Activated T-helper 17 cell treated with anti-CD3 and anti-CD28 coated beads, Interleukin-2, amount 50 U/mL, for 72 hours (primary cell): ENCODE measurements at regions not wholly inside any gene's neighbourhood (a gene's known extent, or its start where the extent isn't known, plus 50 kb on each side); places are given as distances from the start of the nearest gene placed in this dataset.
"Not testable (repeated sequence)": the region's sequence is repeated elsewhere in the genome, so short reads cannot be mapped to it uniquely, and the experiment has no call there.

Experiments
- ATAC-seq: fragments of 150-1000 bp; cut with Tn5 transposase; replicated peaks from 2 replicates; pipeline ENCODE4 v1.10.0; 2021; ENCODE audit warnings: mild to moderate bottlenecking, moderate library complexity
- H3K27ac Mint-ChIP-seq: one replicate; pipeline ENCODE4 v1.8.0; 2022; ENCODE audit warnings: mixed read lengths
- H3K27me3 Mint-ChIP-seq: one replicate; pipeline ENCODE4 v1.8.0; 2022; ENCODE audit warnings: mixed read lengths
- H3K36me3 Mint-ChIP-seq: one replicate; pipeline ENCODE4 v1.8.0; 2022; ENCODE audit warnings: low read depth, mild to moderate bottlenecking, mixed read lengths
- H3K4me1 Mint-ChIP-seq: one replicate; pipeline ENCODE4 v1.8.0; 2022; ENCODE audit warnings: mixed read lengths
- H3K4me3 Mint-ChIP-seq: one replicate; pipeline ENCODE4 v1.8.0; 2022; ENCODE audit warnings: mild to moderate bottlenecking, mixed read lengths
- H3K9me3 Mint-ChIP-seq: one replicate; pipeline ENCODE4 v1.8.0; 2022; ENCODE audit warnings: mixed read lengths

DNA sequence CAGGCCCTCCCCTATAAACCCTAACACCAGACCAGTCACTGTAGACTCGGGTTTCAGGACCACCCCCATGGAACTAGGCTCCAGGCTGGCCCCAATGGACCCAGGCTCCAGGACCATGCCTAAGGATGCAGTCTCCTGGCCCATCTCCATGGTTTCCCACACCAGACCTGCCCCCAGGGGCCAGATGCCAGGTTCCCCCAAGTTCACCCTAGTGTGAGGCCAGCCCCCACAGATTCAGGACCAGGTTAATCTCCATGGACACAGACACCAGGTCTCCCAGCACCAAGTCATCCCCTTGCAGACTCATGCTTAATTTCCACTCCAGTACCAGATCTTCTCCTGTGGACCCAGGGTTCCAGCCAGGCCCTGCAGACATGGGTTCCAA, 103.8 kb upstream of the LANCL2 start:
- peaks cover 4% of the 10 kb centered on the region for H3K27me3 Mint-ChIP-seq
- no peaks in the 10 kb centered on the region for H3K9me3 Mint-ChIP-seq
- H3K4me3 Mint-ChIP-seq = no peak overlapping the region
- no peak for ATAC-seq
- no peaks in the 10 kb centered on the region for H3K4me1 Mint-ChIP-seq
- no peaks in the 10 kb centered on the region for H3K36me3 Mint-ChIP-seq
- H3K27ac Mint-ChIP-seq = no peak overlapping the region

DNA sequence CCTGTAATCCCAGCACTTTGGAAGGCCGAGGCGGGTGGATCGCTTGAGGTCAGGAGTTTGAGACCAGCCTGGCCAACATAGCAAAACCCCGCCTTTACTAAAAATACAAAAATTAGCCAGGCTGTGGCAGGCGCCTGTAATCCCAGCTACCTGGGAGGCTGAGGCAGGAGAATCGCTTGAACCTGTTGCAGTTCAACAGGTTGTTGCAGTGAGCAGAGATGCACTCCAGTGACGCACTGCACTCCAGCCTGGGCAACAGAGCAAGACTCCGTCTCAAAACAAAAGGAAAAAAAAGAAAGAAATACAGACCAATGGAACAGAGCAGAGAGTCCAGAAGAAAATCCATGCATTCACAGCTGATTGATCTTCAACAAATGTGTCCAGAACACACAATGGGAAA, 99.8 kb upstream of the LANCL2 start:
- H3K27me3 Mint-ChIP-seq, H3K4me3 Mint-ChIP-seq, H3K27ac Mint-ChIP-seq, H3K9me3 Mint-ChIP-seq, H3K36me3 Mint-ChIP-seq, H3K4me1 Mint-ChIP-seq, ATAC-seq: not testable (repeated sequence)

DNA sequence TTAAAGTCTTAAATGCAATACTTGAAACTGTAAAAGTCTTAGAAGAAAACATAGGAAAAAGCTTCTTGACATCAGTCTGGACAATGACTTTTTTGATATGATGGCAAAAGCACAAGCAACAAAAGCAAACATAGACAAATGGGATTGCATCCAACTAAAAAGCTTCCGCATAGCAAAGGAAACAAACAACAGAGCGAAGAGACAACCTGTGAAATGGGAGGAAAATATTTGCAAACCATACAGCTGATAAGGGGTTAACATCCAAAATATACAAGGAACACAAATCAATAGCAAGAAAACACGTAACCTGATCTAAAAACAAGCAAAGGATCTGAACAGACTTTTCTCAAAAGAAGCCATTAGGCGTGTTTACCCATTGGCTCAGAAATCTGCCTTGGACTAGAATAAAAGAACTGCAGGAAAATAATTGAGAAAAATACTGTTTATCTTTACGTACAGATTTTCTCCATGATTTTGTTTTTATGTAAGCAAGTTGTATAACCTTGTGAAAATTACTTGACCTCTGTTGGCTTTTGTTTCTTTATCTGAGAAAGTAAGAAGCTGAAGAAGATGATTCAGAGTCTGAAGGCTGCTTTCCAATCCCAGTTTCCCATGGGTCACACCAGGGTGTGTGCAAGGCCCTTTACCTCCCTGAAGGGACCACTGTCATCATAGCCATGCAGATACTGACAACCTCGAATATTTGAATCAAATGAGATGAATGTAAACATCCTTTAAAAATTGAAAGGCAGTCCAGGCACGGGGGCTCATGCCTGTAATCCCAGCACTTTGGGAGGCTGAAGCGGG, 99.1 kb upstream of the LANCL2 start:
- ATAC-seq = no peak
- no peak overlapping the region for H3K27ac Mint-ChIP-seq
- no peaks in the 10 kb centered on the region for H3K9me3 Mint-ChIP-seq
- H3K4me1 Mint-ChIP-seq = no peaks in the 10 kb centered on the region
- peaks cover 5% of the 10 kb centered on the region for H3K27me3 Mint-ChIP-seq
- H3K36me3 Mint-ChIP-seq = no peaks in the 10 kb centered on the region
- no peak overlapping the region for H3K4me3 Mint-ChIP-seq

DNA sequence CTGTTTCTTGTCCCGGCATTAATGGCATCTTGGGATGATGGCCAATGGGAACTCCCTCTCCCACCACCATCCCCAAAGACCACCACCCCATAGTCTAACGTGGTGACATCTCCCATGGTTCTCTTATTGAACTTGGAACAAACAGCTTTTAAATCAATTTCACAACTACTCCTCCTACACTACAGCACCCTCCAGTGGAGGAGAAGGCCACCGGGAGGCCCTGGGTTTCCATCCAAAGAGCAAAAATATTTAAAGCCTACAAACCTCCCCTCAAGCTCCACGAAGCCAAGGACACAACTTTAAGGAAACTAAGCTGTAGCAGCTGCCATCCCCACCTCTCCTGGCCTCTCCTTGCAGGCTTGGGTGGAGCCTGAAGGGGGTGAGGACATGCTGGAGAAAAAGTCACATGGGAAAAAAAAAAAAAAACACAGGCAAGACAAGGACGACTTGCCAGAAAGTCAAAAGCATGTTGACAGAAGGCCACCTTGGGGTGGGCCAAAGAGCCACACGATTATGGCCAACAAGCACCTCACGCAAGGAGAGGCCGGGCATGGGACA, 94.0 kb upstream of the LANCL2 start:
- Mint-ChIP-seq H3K9me3 (no peaks in the 10 kb centered on the region), H3K4me3 (no peak overlapping the region), H3K36me3 (no peaks in the 10 kb centered on the region), H3K27me3 (peaks cover 5% of the 10 kb centered on the region), H3K27ac (no peak overlapping the region), H3K4me1 (no peaks in the 10 kb centered on the region)
- no peak for ATAC-seq

DNA sequence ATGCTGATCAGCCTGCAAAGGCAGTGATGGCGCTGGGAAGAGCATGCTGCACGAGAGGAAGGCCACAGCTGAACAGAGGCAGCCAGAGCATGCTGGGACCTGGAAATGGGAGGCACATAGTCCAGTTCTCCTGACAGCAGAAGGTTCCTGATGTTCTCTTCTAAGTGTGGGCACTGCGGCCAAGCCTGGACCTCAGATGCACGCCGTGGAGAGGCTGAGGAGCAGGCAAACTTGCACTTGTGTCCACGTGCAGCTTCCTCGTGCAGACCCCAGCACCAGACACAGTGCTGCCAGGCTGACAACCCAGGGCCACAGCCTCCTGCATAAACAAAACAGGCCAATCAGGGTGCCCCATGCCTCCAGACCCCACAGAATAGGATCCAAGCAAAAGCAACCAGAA, 93.5 kb upstream of the LANCL2 start:
- Mint-ChIP-seq H3K4me3 (no peak overlapping the region), H3K36me3 (no peaks in the 10 kb centered on the region), H3K27ac (no peak overlapping the region), H3K27me3 (peaks cover 5% of the 10 kb centered on the region), H3K9me3 (no peaks in the 10 kb centered on the region), H3K4me1 (no peaks in the 10 kb centered on the region)
- ATAC-seq = no peak

DNA sequence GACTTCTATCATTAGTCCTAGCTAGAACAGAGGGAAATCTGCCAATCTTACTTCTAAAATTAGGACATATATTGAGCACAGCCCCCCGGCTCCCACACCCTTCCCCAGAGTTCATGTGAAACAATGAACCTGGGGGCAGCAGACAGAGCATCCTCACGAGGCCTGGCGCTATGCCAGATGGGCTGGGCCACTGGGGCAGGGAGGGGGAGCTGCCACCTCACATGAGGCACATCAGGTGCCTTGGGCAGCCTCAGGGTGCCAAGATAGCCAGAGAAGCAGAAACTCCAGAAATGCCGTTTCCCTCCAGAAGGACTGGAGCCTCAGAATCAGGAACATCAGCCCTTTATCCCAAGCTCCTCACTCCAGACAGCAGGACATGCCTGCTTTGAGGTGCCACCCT, 92.8 kb upstream of the LANCL2 start:
- no peaks in the 10 kb centered on the region for H3K9me3 Mint-ChIP-seq
- H3K27me3 Mint-ChIP-seq = peaks cover 5% of the 10 kb centered on the region
- H3K36me3 Mint-ChIP-seq = no peaks in the 10 kb centered on the region
- H3K4me1 Mint-ChIP-seq = no peaks in the 10 kb centered on the region
- H3K27ac Mint-ChIP-seq = no peak overlapping the region
- H3K4me3 Mint-ChIP-seq = no peak overlapping the region
- ATAC-seq = no peak

DNA sequence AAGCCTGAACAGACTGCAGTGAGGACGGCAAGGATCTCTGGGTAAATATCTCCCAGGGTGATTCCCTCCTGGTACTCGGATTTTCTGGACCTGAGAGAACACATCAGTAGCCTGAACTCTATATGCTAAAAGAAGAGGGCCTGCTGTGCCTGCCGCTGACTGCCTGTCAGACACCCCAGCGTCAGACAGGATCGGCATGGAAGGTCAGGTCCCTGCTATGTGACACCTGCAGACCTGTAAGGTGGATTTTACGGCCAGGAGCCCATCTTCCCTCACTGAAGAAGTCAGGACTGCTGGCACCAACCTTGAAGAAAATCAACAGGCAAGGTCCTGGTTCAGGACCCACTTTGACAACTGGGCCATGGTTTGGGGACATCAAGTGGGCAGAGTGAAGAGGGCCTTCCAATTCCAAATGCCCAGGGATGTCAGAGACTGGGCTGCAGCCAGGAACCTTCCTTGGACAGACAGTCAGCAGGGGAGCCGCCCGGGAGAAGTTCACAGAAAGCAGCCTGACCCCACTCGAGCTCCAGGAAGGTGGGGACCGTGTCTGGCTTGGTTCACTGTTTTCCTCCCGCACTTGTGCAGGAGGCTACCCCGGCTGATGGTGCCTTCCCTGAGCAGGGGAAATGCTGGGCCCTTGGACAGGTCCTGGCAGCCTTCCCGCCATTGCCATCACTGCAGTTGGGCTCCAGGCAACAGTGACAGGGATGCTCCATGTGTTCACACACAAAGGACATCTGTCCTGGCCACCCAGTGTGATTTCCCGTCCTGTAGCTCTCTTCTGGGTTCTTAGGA, 91.8 kb upstream of the LANCL2 start:
- Mint-ChIP-seq H3K27ac (no peak overlapping the region), H3K4me1 (no peaks in the 10 kb centered on the region), H3K36me3 (no peaks in the 10 kb centered on the region), H3K9me3 (no peaks in the 10 kb centered on the region), H3K4me3 (no peak overlapping the region), H3K27me3 (peaks cover 5% of the 10 kb centered on the region)
- ATAC-seq = no peak

DNA sequence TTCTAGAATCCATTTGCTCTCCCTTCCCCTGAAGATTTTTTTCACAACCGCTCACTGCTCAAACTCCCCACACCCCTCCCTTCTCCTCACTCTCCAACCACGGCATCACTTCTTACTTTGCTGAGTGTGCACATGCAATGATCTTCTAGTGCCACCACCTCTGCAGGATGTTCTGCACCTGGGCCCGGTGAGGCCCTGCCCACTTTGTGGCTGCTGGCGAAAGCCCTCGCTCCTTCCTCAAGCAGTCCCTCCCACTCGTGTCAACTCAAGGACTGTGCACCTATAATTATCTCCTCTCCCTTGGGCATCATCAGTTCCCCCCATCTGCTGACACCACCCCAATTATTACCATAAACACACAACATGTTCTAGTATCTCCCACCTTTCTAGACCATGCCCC, 91.0 kb upstream of the LANCL2 start:
- no peaks in the 10 kb centered on the region for H3K4me1 Mint-ChIP-seq
- no peak overlapping the region for H3K4me3 Mint-ChIP-seq
- ATAC-seq = no peak
- peak overlapping the region; percentile 2 for H3K27ac Mint-ChIP-seq
- H3K36me3 Mint-ChIP-seq = no peaks in the 10 kb centered on the region
- H3K27me3 Mint-ChIP-seq = peaks cover under 1% of the 10 kb centered on the region
- no peaks in the 10 kb centered on the region for H3K9me3 Mint-ChIP-seq

DNA sequence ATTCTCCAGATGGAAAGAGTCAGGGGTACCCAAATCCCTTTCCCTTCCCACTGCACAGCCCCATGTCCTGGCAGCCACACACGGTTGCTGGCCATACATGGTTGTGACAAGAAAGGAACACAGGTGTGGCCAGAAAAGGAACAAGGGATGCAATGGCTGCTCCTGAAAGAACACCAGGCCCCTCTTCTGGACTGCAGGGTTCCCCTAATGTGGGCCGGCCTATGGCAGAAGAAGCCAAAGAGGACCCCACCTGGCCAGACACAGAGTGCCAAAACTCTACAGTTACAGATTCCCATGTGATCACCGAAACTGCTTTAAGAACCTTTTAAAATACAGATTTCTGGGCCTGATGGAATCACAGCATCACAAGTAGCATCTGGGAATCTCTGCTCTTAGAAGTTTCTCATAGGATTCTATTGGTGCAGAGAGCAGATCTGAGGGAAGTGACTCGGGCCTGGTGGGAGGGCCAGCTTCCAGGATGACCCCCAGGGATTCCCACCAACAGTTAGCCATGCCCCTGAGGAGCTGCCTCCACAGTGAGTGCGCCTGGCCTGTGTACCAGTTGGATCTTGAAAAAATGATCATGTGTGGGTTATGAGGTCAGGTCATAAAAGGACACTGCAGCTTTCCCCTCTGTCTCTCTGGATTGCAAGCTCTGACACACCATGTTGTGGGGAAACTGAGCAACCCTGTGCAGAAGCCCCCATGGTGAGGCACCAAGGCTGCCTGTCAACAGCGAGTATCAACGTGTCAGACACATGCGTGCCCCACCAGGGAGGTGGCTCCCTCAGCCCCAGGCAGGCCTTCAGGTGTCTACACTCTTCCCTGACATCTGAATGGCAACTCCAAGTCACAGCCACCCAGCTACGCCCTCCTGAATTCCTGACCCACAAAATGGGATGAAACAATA, 89.6 kb upstream of the LANCL2 start:
- H3K4me1 Mint-ChIP-seq = peaks cover 5% of the 10 kb centered on the region
- no peaks in the 10 kb centered on the region for H3K36me3 Mint-ChIP-seq
- H3K4me3 Mint-ChIP-seq = no peak overlapping the region
- ATAC-seq = no peak
- H3K27me3 Mint-ChIP-seq = no peaks in the 10 kb centered on the region
- H3K9me3 Mint-ChIP-seq = no peaks in the 10 kb centered on the region
- no peak overlapping the region for H3K27ac Mint-ChIP-seq

DNA sequence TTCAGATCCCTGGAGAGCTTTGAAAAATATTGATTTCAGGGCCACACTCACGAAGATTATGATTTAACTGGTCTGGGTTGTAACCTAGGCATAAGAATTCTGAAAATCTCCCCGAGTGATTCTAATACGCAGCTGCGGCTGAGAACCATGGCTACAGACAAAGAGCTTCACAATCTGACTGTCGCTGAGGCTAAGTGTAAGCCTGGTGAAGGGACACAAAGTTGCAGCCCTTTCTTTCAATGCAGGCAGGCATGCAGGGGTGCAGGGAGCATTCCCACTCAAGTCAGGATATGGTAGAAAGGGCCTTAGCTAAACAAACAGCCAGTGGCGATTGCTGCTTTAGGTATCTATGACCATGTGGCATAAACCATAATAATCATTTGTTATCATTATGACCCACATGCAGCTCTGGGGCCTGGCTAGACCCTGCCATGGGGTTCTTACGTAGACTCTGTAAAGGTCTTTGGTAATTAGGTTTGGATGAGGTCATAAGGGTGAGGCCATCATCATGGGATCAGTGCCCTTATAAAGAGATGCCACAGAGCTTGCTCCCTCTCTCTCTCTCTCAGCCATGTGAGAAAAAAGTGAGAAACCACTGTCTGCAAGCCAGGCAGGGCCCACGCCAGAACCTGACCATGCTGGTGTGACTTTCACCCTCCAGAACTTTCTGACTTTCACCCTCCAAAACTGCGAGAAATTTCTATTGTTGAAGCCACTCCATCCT, 88.4 kb upstream of the LANCL2 start:
- Mint-ChIP-seq H3K27me3 (no peaks in the 10 kb centered on the region), H3K4me1 (peaks cover 5% of the 10 kb centered on the region), H3K9me3 (no peaks in the 10 kb centered on the region), H3K27ac (no peak overlapping the region), H3K36me3 (no peaks in the 10 kb centered on the region), H3K4me3 (no peak overlapping the region)
- no peak for ATAC-seq

DNA sequence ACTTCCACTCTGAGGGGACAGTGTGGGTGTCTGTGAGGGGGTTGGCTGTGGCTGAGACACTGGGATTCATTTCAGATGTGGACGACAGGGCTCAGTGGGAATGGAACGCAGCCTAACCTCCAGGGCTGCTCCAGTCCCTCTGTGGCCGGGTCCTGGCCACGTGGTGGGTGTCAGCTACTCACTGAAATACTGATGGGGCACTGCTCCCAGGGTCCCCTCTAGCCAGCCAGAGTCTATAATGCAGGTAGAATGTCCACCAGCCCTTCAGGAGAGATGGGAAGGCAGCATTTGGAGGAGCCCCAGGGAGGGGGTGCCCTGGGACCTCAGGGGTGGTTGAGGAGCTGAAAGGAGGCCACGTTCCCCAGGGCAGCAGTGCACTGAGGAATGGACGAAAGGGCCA, 87.2 kb upstream of the LANCL2 start:
- H3K36me3 Mint-ChIP-seq = no peaks in the 10 kb centered on the region
- no peaks in the 10 kb centered on the region for H3K9me3 Mint-ChIP-seq
- ATAC-seq = no peak

DNA sequence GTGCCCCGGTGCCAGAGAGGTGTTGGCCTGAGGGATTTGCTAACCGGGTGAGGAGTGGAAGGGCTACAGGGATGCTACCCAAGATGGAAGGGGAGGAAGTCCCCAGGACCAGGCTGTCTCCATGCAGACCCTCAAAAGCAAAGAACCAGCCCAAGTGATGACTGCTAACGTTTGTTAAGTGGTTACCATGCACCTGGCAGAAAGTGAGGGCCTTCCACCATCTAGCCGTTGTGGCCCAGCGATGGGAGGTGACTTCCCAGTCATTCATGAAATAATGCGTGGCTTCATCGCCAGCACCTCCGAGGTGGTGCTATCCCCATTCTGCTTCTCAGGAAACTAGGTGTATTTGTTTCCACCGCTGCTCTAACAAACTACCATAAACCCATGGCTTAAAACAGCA, 86.8 kb upstream of the LANCL2 start:
- H3K27ac Mint-ChIP-seq = no peak overlapping the region
- H3K27me3 Mint-ChIP-seq = no peaks in the 10 kb centered on the region
- no peak overlapping the region for H3K4me3 Mint-ChIP-seq
- H3K4me1 Mint-ChIP-seq = peaks cover 5% of the 10 kb centered on the region
- ATAC-seq = no peak
- no peaks in the 10 kb centered on the region for H3K36me3 Mint-ChIP-seq
- no peaks in the 10 kb centered on the region for H3K9me3 Mint-ChIP-seq

More for the DNA sequence above, 87.2 kb upstream of the LANCL2 start:
- H3K27me3 Mint-ChIP-seq = no peaks in the 10 kb centered on the region
- H3K4me3 Mint-ChIP-seq = no peak overlapping the region
- H3K27ac Mint-ChIP-seq = no peak overlapping the region
- peaks cover 5% of the 10 kb centered on the region for H3K4me1 Mint-ChIP-seq

DNA sequence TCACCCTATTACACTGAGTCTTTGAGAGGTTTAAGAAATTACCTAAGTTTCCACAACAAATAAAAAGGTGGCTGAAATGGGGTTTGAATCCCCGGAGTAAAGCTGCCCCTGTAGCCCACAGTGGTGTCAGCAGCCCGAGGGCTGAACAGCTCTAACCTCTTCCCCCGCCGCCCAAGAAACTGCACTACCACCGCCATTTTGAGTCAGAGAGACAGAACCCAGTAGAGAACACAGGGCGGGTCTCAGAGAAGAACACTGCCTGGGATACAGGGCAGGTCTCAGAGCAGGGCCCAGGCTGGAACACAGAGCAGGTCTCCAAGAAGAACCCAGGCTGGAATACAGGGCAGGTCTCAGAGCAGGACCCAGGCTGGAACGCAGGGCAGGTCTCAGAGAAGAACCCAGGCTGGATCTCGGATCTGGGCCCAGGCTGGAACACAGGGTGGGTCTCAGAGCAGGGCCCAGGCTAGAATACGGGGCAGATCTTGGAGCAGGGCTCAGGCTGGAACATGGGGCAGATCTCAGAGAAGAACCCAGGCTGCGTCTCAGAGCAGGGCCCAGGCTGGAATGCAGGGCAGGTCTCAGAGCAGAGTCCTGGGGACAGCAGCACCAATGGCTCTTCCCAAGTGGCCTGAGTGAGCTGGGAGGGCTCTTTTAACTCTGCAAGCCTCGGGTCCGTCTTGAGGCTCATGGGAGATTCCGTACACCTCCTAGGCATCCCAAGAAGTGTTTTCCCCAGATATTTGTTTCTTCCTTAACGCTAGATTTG, 85.9 kb upstream of the LANCL2 start:
- no peak for ATAC-seq
- no peaks in the 10 kb centered on the region for H3K9me3 Mint-ChIP-seq
- no peaks in the 10 kb centered on the region for H3K27me3 Mint-ChIP-seq

More for the DNA sequence above, 85.9 kb upstream of the LANCL2 start:
- Mint-ChIP-seq H3K27ac (no peak overlapping the region), H3K36me3 (no peaks in the 10 kb centered on the region), H3K4me1 (peaks cover 5% of the 10 kb centered on the region), H3K4me3 (no peak overlapping the region)
